NCI-H446 (cell line): ENCODE measurements at regions not wholly inside any gene's neighbourhood (a gene's known extent, or its start where the extent isn't known, plus 50 kb on each side); places are given as distances from the start of the nearest gene placed in this dataset.
A peak's percentile ranks its signal among the peaks of the same experiment; 100 is the strongest.

Source experiments
- DNase-seq, 2 experiments: peaks; one replicate each; lab custom pipeline; 2025; lab: John Stamatoyannopoulos, UW

DNA sequence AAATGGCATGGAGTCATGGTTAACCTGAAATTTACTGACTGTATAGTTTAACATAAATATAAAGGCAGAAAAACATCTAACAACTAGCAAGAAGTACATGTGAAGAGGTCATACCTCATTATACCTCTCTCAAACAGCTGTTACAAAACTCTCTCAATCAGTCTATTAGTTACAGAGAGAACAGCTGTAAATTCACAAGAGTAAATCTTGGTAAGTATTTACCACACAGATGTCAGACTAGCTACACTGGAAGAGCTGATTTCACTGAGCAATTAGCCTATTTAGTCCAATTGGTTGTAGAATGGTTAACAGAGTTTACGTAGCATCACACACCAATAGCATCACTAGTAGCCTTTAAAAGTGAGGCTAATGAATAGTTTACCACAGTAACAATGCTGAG lies 463.4 kb upstream of the USP15 start:
- no peak for DNase-seq

DNA sequence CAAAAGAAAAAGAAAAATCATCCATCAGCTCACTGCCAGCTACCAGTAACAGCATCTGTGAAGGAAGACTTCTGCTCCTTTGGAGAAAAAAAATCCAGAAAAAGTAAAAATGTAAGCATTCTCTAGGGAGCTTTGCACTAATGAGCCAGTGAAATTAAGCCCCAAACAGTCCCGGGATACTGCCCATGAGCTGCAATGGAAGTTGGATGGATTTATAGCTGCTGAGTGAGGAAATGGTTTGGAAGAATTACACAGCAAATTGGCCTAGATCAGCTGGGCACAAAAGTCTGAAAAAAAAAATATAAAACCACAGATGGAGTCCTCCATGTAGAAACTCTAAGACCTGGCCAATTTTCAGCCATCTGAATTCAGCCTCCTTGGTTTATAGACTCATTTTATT lies 462.9 kb upstream of the USP15 start:
- DNase-seq: peak in 1 of 2 experiments; percentile 46

DNA sequence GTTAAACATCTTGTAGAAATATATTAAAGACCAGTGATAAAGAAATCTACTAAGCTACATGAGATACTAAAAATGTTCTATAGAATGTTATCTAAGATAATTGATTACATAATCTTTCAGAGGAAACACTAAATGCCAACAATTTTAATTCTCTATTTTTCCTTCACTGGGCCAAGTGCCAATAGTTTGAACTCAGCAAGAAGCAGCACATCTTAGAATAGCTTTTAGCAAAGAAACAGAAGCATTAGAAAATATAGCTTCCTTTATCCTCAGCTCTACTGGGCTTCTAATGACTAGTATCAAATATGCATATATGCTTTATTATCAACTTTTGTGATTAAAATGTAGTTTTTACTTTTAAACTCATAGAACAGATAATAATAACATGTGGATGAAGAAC lies 461.4 kb upstream of the USP15 start:
- DNase-seq: no peak

DNA sequence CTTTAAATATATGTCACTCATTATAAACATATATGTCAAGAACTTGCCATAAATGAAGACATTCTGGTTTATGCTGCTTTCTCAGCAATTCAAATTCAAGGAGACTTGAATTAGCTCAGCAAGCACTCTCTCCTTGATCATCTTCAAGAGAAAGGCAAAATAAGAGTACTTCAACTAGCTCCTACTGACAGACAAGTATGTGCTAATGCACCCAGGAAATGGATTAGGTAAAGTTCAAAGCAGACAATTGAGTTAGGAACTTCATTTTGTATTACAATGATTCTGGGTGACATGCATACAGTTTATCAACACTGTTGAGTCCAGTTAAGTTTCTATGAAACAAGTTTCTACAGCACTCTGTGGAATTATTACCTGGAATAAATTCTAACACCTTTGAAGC lies 455.9 kb upstream of the USP15 start:
- no peak for DNase-seq

DNA sequence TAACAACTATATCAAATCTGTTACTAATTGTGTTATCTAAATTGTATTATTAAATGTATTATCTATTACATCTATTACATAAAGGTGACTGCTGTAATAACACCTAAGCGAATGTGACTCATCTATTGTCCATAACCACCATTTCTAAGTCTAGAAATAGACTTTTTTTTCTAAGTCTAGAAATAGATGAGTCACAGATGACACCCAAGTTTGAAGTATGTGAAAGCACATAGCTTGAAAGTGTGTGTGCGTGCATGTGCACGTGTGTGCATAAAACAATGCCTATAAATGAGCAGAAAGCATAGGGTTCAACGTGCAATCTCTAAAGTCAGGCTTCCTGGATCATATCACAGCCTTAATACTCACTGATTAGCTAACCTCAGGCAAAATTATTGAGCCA lies 451.3 kb upstream of the USP15 start:
- DNase-seq: no peak

DNA sequence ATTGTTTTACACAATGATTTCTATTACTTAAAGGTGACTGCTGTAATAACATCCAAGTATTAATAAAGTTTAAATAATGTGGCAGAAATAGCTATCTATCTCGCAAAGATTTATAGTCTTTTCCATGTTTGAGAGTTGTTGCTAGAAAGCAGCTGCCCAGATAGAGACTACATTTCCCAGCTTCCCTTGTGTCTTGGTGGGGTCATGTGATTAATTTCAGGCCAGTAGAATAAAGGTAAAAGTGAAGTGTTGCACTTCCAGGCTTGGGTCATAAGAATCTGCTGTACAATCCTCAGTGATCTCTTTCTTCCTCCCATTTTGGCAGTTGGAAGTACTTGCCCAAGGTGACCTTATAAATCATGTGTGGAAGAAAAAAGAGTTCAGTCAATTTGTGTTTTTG lies 449.7 kb upstream of the USP15 start:
- no peak for DNase-seq

DNA sequence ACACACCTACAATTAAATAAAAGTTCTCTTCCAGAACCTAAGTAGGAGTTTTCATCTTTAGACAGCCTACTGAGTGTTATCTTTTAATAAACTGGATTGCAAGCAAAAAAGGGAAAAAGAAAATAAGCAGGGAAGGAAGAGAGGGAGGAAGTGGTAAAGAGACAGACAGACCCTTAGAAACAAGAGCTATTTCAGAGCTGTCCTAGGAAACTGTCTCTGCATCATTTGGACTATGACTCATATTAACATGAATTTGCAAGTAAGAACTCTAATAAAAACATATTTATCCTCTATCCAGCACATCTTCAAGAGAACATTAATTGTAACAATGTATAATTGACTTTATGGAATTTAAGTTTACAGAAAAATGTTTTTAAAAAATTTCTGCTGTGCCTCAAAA lies 438.8 kb upstream of the USP15 start:
- DNase-seq: no peak

DNA sequence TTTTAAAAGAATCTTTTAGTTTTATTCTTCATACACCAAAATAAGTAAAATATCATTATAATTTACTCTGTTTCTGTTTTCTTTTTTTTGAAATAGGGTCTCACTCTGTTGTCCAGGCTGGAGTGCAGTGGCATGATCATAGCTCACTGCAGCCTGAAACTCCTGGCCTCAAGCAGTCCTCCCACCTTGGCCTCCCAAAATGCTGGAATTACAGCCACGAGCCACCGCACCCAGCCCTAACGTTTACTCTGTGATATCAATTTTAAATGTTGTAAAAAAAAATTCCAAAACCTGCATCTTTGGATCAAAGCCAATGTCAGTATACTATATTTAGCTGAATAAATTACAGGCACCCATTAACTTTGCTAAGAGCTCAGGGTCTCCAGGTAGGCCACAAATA lies 437.1 kb upstream of the USP15 start:
- DNase-seq: no peak

DNA sequence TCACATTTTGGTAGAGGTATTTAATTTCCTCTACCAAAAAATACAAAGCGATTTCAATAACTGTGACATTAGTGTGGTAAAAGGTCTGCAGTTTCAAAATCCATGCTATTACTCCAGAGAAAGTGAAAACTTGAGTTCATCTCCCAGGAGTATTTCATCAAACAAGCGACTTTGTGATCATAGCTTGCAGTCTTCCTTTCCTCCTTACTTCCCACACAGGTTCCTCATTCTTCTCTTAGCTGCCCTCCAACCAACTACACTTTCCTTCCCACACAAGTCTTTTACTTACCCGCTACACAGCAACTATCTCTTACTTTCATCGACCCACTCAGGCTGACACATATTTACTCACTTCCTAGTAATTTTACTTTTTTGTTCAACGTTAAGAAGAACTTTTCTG lies 413.4 kb upstream of the USP15 start:
- no peak for DNase-seq

DNA sequence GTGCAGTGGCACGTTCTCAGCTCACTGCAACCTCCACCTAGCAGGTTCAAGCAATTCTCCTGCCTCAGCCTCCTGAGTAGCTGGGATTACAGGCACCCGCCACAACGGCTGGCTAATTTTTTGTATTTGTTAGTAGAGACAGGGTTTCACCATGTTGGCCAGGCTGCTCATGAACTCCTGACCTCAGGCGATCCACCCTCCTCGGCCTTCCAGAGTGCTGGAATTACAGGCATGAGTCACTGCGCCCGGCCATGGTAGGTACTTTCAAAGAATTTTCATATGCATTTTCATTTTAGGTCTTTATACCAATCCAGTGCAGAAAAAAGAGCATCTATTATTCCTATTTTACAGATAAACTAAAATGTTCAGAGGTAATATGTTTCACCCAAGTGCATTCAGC lies 411.3 kb upstream of the USP15 start:
- DNase-seq: no peak

DNA sequence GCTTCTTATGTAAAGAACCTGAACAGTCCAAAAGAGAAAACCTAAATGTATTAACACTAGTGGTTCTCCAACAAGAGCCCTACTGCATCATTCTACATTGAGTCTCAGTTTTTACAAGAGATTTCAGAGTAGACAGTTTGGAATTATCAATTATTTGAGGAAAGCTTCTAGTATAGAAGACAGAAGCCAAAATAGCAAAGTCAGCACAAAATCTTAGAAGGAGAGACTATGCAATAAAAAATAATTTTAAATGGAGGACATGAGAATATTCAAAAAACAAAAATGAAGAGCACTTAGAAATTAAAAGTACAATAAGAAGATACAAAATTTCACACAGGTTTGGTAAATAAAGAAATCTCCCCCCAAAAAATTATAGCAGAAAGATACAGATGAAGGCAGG lies 406.3 kb upstream of the USP15 start:
- no peak for DNase-seq

DNA sequence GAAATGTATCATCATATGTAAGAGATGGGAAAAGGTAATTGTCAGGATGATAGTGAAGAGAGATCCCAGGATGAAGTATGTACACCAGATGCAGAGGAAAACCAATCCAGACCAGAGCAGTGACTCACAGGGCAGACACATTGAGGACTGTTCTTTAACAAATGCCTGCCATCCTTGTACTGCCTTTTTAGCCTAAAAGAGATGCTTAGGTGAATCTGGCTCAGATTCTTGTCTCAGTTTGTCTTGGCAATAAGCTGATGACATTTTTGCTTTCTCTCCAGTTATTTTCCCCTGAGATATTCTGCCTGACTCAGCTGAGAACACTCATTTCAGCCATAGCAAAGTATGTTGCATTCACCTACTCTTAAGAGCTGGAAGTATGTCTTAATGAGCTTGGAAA lies 405.3 kb upstream of the USP15 start:
- no peak for DNase-seq

DNA sequence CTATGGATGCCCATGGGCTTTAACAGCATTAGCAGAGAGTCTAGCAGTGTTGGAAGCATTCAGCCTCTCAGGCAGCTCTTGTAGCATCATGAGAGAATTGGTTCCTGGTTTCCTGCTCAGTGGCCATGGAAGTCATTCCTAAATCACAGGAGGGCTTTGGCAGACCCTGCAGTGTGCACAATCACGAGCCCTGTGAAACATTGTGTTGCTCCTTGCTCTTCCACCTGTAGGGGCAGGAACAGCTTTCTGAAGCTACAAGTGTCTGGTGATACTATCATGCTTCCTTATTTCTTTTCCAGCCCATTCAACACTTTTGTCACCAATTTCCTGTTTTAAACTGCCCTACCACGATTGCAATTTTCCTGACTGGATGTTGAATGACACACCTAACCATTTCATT lies 402.2 kb upstream of the USP15 start:
- DNase-seq: no peak

DNA sequence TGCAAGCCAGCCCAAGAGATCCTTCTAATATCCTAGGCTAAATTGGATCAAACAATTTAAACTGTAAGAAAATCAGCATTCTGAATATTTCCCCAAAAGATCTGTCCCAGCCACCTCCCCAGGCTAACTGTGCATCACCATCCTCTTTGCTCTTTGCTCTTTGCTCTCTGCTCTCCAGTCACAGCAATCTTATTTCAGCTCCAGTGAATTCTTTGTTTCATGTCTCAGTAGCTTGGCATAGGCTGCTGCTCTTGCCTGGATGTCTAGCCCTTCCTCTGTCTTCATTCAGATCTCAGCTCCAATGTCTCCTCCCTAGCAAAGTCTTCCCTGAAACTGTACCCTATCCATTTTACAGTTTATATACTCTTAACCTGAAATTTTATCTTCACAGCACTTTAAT lies 399.8 kb upstream of the USP15 start:
- no peak for DNase-seq

DNA sequence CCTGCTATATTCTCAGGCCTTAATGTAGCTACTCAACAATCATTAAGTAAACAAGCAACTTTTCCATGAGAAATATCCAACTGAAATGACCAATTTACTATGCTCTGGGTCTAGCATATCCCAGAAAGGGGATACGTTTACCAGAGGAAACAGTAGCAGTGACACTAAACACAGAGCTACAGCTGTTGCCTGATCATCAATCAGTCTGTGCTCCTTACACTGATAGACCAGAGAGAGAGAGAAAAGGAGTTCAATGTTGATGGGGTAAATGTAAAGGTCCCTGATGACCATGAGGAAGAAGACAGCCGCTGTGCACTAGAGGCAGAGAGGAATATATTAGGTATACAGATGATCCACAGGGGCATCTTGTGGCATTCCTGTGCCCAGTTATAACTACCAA lies 397.2 kb upstream of the USP15 start:
- DNase-seq: no peak

DNA sequence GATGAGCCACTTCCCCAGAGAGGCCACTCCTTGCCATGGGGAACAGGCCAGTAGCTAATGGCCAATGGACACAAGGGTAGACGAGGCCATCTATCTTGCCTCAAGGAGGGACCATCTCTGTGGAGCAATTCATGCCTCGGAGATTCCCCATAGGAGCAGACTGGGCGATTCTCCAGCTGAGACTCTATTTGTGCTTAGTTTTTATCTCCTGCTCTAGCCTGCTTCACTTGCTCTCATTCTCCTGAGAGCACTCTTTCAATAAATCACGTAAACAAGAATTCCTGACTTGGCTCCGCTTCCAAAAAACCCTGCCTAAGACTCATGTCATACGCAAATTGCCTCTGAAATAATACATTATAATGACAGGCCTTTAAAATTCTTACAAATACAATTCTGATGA lies 396.4 kb upstream of the USP15 start:
- DNase-seq: peak in 1 of 2 experiments; percentile 1

DNA sequence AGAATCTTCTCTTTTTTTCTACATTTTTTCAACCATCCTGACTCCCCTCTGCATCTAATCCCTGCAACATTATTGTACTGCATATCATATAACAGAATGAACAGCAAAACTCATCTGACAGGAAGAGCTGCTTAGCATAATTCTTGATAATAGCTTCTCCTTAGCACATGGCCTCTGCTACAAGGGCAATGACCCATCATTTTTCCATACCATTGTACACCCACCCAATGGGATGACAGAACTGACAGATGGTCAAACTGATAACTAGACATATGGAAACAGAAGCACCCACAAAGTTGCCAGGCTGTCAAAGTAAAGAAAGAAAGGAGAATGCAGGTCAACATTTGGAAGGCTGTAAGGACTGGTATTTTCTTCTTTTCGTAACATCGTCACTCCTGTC lies 390.4 kb upstream of the USP15 start:
- no peak for DNase-seq

DNA sequence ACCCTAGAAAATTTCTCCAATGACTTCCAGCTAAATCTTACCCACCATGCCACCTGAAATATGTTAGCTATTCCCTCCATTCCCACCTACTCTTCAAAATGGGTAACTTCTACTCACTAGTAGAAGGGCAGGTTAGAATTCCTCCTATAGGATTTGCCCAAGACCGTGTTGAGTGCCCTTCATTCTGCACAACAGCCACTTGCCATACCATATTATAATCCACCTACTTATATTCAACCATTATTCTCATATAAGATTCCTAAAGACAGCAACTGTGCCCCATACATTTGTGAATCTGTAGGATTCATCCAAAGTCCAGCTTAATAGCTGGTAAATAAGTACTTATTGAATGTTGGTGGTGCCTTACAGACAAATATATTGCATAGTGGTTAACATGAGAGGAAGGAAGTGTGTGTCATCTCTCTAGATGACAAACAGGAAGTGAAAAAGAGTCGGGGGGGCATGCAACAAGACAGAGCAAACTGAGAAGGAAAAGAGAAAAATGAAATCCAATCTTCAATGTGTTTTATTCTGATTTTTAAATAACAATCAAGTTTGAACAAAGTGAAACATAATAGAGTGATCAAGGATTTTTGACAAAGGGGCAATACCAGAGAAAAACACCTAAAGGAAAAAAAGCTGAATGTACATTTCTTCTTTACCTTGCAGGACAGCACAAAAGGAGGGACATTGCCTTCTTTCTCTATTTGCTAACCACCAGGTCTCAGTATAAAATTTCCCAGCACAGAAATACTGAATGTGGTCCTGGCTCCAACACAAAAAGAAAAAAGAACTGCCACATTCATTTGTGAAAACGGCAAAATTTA lies 389.3 kb upstream of the USP15 start:
- no peak for DNase-seq

DNA sequence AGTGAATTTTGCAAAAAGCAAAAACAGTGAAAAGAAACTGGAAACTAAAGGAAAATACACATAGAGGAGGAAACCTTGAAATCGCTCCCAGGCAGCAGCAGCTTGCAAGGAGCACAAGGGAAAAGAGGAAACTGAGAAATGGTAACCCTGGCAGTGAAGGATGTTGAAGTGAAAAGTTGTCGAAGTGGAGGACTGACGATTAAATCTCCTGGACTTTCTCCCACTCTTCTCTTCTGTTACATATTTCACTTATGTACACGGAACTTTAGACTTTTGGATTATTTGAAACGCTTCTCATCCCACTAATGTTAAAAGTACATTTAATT lies 388.8 kb upstream of the USP15 start:
- DNase-seq: no peak

DNA sequence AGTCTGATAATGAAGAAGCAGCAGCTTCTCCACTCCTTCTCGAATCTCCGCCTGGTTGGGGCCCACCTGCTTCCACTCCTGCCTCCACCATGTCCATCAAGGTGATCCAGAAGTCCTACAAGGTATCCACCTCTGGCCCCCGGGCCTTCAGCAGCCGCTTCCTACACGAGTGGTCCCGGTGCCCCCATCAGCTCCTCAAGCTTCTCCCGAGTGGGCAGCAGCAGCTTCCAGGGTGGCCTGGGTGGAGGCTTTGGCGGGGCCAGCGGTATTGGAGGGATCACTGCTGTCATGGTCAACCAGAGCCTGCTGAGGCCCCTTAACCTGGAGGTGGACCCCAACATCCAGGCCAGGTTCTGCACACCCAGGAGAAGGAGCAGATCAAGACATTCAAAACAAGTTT lies 381.0 kb upstream of the USP15 start:
- no peak for DNase-seq

DNA sequence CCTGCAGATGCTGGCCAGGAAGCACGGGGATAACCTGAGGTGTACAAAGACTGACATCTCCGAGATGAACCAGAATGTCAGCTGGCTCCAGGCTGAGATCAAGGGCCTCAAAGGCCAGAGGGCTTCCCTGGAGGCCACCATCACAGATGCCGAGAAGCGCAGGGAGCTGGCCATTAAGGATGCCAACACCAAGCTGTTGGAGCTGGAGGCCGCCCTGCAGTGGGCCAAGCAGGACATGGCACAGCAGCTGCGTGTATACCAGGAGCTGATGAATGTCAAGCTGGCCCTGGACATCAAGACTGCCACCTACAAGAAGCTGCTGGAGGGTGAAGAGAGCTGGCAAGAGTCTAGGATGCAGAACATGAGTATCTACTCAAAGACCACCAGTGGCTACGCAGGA lies 380.0 kb upstream of the USP15 start:
- DNase-seq: no peak

DNA sequence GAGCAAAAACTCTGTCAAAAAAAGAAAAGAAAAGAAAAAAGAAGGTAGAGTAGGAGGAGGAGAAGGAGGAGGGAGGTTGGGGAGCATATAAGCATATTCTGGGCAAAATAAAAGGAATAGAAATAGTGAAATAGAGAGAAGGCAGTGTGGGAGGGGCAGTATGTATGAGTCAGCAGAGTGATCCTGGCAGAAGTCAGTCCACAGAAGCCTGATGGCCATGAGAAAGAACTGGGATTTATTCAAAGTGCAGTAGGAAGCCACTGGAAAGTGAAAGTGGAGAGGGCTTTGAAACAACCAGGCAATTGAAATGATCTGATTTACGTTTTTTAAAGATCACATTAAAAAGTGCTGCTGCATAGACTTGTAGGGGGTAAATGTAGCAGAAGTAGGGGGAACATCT lies 368.6 kb upstream of the USP15 start:
- DNase-seq: no peak

DNA sequence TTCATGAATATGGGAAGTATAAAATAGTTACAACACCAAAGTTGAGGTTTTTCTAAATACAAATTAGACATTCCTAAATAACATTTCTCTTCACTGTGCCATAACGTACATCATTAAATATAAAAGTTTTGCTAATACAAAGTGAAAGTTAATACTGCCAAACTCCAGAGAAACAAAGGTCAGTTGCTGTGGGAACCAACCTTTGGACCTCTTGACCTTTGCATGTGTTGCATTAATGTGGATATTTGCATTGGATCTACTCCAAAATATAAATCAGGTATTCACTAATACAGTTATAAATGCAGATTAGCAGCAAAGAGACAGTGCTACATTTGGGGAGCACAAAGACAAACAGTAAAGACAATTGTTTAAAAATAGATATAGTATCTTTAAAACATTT lies 366.0 kb upstream of the USP15 start:
- no peak for DNase-seq

DNA sequence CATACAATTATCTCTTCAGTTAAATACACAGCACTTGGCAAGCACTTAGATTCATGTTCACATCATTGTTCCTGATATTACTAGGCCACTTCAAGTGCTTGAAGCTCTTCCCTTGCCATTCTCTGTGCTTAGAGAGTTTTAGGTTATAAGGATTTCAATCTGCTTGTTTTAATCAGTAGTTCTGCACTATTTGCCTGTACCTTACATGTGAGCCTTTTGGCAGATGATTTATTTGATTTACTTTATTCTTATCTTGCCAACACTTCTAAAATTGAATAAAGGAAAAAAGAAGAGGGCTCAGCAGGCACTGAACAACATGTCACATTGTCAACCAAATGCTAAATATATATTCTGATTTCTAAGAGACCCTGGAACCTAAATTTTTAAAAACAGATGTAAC lies 363.8 kb upstream of the USP15 start:
- DNase-seq: no peak

DNA sequence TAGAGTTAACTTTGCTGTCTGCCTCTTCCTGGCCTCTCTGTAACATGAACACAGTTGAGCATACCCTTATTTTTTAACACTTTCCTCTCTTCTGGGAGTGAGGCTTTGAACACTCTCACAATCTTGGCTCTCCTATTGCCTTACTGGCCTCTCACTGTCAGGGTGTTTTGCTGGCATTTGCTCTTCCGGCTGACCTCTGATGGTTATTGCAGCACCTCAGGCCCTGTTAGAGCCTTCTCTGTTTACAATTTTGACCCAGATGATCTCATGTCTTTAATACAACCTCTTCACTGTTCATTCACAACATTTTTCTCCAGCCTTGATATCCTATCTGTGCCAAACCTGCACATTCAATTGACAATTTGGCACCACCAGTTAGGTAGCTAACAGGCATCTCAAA lies 357.8 kb upstream of the USP15 start:
- no peak for DNase-seq
